Central memory CD8-positive, alpha-beta T cell (primary cell): ENCODE measurements at regions not wholly inside any gene's neighbourhood (a gene's known extent, or its start where the extent isn't known, plus 50 kb on each side); places are given as distances from the start of the nearest gene placed in this dataset.

Experiments
- ATAC-seq: fragments of 150-1000 bp; cut with Tn5 transposase; replicated peaks from 2 replicates; pipeline ENCODE4 v1.10.0; 2022; ENCODE audit warnings: mild to moderate bottlenecking, moderate FRiP score, moderate number of reproducible peaks; ENCODE audit not compliant: poor library complexity, severe bottlenecking; ENCODE audit errors: extremely low read depth
- DNase-seq, 2 donors: peaks; one replicate each; pipeline ENCODE4 v3.0.0; 2021; ENCODE audit warnings: low spot score in 2 of 2
- H3K27ac Mint-ChIP-seq: one replicate; pipeline ENCODE4 v1.8.0; 2022; ENCODE audit warnings: low read depth, mild to moderate bottlenecking, moderate library complexity, mixed read lengths
- H3K27me3 Mint-ChIP-seq: one replicate; pipeline ENCODE4 v1.8.0; 2022; ENCODE audit warnings: mixed read lengths
- H3K36me3 Mint-ChIP-seq: one replicate; pipeline ENCODE4 v1.8.0; 2022; ENCODE audit warnings: mild to moderate bottlenecking, moderate library complexity, mixed read lengths; ENCODE audit not compliant: insufficient read depth
- H3K4me1 Mint-ChIP-seq: one replicate; pipeline ENCODE4 v1.8.0; 2022; ENCODE audit warnings: mixed read lengths
- H3K4me3 Mint-ChIP-seq: one replicate; pipeline ENCODE4 v1.8.0; 2022; ENCODE audit warnings: mild to moderate bottlenecking, moderate library complexity, mixed read lengths
- H3K9me3 Mint-ChIP-seq: one replicate; pipeline ENCODE4 v1.8.0; 2022; ENCODE audit warnings: mixed read lengths

DNA sequence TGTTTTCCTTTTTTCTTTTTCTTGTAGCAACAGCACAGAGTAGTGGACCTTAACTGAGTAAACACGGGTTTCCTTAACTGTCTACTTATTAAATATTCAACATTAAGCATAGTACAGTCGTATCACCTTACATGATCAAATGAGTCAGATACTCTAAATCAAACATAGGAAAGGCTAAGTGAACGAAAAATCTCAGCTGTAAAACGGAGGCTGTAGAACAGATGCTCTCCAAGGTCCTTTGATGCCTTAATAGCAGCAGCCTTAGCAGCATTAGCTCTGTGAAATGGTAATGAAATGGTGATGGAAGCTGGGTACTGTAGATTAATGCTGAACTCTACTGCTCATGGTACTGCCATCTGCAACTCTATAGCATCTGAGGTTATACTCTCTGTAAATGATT is 1433.3 kb upstream of the C9orf72 start:
- DNase-seq = no peak
- Mint-ChIP-seq H3K27ac (no peak overlapping the region), H3K9me3 (peaks cover 17% of the 10 kb centered on the region)

DNA sequence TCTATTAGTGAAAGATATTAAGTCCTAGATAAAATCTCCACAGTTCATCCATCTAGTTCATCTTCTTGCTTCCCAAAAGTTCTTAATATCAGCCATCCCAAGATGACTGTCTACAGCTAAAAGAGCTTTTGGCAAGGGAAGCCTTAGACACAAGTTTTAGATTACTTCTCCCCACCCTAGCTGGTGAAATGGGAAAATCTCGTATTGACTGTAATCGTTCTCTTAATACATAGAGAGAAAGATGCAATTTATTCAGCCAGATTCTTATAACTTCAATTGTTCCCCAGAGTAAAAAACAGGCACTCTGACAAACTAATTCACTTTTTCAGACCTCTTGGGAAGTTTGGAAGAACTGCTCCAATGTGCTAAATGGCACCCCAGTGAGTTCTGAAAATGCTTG is 1439.6 kb upstream of the C9orf72 start:
- DNase-seq (no peak), ATAC-seq (no peak)
- Mint-ChIP-seq H3K9me3 (peaks cover 1% of the 10 kb centered on the region), H3K4me3 (no peak overlapping the region), H3K27me3 (no peaks in the 10 kb centered on the region), H3K27ac (no peak overlapping the region), H3K36me3 (no peaks in the 10 kb centered on the region), H3K4me1 (no peaks in the 10 kb centered on the region)

More for the DNA sequence above, 1433.3 kb upstream of the C9orf72 start:
- H3K36me3 Mint-ChIP-seq = no peaks in the 10 kb centered on the region
- no peak overlapping the region for H3K4me3 Mint-ChIP-seq
- no peak for ATAC-seq
- no peaks in the 10 kb centered on the region for H3K27me3 Mint-ChIP-seq
- no peaks in the 10 kb centered on the region for H3K4me1 Mint-ChIP-seq

DNA sequence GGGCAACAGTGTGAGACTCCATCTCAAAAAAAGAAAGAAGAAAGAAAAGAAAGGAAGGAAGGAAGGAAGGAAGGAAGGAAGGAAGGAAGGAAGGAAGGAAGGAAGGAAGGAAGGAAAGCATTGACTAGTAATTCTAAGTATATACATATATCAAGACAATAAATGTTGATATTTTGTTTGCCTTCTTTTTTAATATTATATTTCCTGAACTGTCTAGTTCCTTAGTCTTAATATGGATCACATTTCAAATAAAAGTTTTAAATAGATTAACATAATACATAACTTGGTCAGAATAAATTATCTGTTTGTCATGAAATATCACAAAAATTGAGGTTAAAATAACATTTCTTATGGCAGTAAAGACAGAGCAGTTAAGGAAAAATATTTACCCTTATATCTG is 1448.4 kb upstream of the C9orf72 start:
- Mint-ChIP-seq H3K4me3 (no peak overlapping the region), H3K27me3 (no peaks in the 10 kb centered on the region), H3K36me3 (no peaks in the 10 kb centered on the region), H3K27ac (no peak overlapping the region), H3K4me1 (no peaks in the 10 kb centered on the region), H3K9me3 (peaks cover 29% of the 10 kb centered on the region)
- no peak for ATAC-seq
- DNase-seq = no peak

DNA sequence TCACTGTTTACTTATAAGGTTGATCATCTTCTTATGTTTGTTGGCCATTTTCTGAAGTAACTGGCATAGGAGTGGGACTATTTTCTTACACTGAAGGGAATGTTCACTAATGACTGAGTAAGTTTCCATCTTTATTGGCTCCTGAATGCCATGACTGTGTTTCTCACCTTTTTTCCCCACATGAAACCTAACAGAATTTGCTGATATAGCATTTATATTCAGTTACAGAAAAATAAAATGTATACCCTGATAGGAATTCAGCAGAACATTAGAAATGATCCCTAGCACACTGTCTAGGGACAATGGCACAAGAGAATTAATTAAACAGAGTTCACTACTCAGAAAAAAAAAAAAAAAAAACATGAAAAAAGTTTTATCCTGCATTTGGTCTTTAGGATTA is 1465.1 kb upstream of the C9orf72 start:
- ATAC-seq = no peak
- peaks cover 1% of the 10 kb centered on the region for H3K36me3 Mint-ChIP-seq

DNA sequence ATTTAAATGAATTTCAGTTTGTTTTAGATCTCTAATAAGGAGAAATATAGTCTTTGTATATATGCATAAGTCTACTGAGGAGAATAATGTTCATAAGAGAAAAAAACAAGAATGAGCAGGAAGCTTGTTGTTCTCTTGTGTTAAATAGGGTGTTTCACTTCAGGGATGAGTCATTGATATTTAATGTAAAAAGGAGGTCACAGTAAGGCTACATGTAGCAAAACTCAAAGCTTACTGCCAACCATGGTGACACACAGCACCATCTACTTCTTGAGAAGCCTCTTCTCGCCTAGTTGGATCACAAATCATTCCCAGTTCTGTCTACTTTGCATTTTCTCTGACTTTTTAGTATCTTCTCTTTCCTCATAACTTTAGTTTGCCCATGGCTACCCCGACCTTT is 1466.0 kb upstream of the C9orf72 start:
- Mint-ChIP-seq H3K27ac (no peak overlapping the region), H3K4me1 (no peaks in the 10 kb centered on the region), H3K36me3 (peaks cover 1% of the 10 kb centered on the region), H3K27me3 (no peaks in the 10 kb centered on the region), H3K4me3 (no peak overlapping the region), H3K9me3 (peaks cover 6% of the 10 kb centered on the region)
- no peak for DNase-seq
- ATAC-seq = no peak

More for the DNA sequence above, 1465.1 kb upstream of the C9orf72 start:
- Mint-ChIP-seq H3K27ac (no peak overlapping the region), H3K4me1 (no peaks in the 10 kb centered on the region), H3K4me3 (no peak overlapping the region), H3K27me3 (no peaks in the 10 kb centered on the region), H3K9me3 (peaks cover 6% of the 10 kb centered on the region)
- DNase-seq = no peak

DNA sequence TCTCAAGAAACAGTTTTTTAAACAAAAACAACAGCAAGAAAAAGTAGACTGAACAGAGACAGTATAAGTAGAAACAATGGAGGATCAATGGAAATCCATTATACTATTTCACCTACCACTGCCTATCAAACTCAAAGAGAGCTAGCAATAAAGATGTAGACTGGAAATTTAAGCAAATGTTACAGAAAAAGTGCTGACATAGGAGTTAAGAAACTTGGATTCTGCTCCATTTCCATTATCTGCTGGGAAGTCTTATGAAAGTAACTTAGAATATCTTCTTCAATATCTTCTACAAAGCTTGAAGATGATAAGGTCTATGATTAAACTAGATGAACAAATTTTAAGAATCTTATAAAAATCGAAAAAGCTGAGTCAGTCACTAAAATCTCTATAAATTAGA is 1469.8 kb upstream of the C9orf72 start:
- Mint-ChIP-seq H3K4me3 (no peak overlapping the region), H3K9me3 (peaks cover 6% of the 10 kb centered on the region), H3K36me3 (peaks cover 1% of the 10 kb centered on the region), H3K27ac (no peak overlapping the region), H3K27me3 (no peaks in the 10 kb centered on the region), H3K4me1 (no peaks in the 10 kb centered on the region)
- no peak for DNase-seq
- ATAC-seq = no peak

DNA sequence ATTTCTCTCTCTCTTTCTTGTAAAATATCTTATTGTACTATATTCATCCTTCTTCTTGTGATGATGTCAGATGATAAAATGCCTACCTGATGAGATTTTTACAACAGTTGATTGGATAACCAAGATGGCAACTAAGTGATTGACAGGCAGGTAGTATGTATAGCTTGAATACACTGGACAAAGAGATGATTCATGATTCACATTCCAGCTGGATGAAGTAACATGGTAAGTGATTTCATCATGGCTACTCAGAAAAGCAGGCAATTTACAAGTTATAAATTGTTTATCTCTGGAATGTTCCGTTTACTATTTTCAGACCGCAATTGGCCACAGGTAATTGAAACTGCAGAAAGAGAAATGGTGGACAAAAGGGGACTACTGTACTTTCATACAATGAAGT is 1471.7 kb upstream of the C9orf72 start:
- H3K36me3 Mint-ChIP-seq = no peaks in the 10 kb centered on the region
- DNase-seq (no peak), ATAC-seq (no peak)

DNA sequence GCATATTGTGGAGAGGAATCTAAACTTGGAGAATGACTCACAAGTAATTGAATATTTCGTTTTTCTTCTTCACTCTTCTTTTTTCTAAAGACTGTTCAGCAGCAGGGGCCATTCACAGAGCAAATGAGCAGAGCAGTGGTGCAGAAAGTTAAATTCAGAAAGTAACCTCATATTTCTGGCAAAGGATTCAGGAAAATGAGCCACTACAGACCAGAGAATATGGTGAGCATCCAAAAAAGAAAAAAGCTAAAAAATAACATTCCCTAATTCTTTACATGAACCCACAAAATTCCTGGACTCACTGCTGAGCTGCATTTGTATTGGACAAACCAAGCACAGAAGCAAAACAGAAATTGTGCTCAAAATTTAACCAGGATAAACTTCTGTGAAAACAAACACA is 1486.8 kb upstream of the C9orf72 start:
- Mint-ChIP-seq H3K9me3 (peaks cover 21% of the 10 kb centered on the region), H3K4me1 (no peaks in the 10 kb centered on the region), H3K36me3 (no peaks in the 10 kb centered on the region), H3K4me3 (no peak overlapping the region), H3K27ac (no peak overlapping the region), H3K27me3 (no peaks in the 10 kb centered on the region)
- DNase-seq (no peak), ATAC-seq (no peak)

More for the DNA sequence above, 1471.7 kb upstream of the C9orf72 start:
- peaks cover 6% of the 10 kb centered on the region for H3K9me3 Mint-ChIP-seq
- H3K4me3 Mint-ChIP-seq = no peak overlapping the region
- no peak overlapping the region for H3K27ac Mint-ChIP-seq
- no peaks in the 10 kb centered on the region for H3K27me3 Mint-ChIP-seq
- H3K4me1 Mint-ChIP-seq = no peaks in the 10 kb centered on the region

DNA sequence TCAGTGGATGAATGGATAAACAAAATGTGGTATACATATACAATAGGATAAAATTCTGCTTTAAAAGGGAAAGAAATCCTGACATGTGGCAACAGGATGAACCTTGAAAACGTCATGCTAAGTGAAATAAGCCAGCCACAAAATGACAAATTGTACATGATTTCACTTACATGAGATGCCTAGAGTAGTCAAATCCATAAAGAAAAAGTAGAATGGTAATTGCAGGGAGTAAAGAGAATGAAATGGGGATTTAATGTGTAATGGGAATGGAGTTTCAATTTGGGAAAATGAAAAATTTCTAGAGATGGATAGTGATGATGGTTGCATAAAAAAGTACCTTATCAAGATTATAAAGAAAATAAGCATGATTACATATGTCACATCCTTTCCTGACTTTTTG is 1489.2 kb upstream of the C9orf72 start:
- ATAC-seq (no peak), DNase-seq (no peak)
- Mint-ChIP-seq H3K4me1 (no peaks in the 10 kb centered on the region), H3K9me3 (peaks cover 16% of the 10 kb centered on the region), H3K4me3 (no peak overlapping the region), H3K36me3 (no peaks in the 10 kb centered on the region), H3K27me3 (no peaks in the 10 kb centered on the region), H3K27ac (no peak overlapping the region)

DNA sequence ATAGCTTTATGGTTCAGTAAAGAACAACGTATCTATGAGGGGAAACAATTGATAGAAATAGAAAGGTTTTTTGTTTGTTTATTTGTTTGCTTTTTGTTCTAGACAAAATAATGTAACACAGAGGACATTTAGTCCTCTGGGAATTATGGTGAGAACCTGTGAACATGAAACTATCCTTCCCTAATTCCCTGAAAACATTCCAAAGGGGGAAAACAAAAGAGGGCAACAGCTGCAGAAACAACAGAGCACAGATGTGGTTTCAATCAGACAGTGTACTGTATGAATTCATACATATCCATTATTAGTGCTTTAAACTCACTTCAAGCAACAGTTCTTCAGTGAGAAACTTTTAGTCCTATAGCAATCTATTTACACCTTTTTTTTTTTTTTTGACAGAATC is 1489.8 kb upstream of the C9orf72 start:
- no peak for ATAC-seq
- no peak overlapping the region for H3K4me3 Mint-ChIP-seq
- H3K36me3 Mint-ChIP-seq = no peaks in the 10 kb centered on the region
- no peaks in the 10 kb centered on the region for H3K4me1 Mint-ChIP-seq
- peaks cover 10% of the 10 kb centered on the region for H3K9me3 Mint-ChIP-seq
- H3K27ac Mint-ChIP-seq = no peak overlapping the region
- no peak for DNase-seq
- no peaks in the 10 kb centered on the region for H3K27me3 Mint-ChIP-seq

DNA sequence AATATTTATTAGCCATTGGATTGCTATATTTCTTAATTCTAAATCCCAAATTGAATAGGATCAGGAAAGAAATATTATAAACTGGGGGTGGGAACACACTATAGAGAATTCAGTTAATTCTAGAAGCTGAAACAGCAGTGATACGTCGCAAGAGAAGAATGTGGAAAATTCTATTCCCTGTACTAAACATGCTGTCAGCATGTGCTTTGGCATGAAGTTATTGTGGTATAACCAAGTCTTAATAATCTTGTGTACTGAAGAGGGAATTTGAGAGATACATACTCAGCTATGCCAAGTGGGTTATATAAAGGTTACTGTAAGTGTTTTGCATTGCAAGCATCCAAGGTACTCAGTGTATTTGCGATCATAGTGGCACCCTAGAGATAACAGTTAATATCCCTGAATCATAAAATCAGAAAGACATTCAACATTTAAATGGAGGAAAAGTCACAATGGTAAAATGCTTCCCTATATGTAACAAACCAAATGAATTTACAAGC is 1492.9 kb upstream of the C9orf72 start:
- Mint-ChIP-seq H3K36me3 (no peaks in the 10 kb centered on the region), H3K4me1 (no peaks in the 10 kb centered on the region), H3K4me3 (no peak overlapping the region), H3K9me3 (peaks cover 11% of the 10 kb centered on the region), H3K27ac (no peak overlapping the region), H3K27me3 (no peaks in the 10 kb centered on the region)
- ATAC-seq (no peak), DNase-seq (no peak)

DNA sequence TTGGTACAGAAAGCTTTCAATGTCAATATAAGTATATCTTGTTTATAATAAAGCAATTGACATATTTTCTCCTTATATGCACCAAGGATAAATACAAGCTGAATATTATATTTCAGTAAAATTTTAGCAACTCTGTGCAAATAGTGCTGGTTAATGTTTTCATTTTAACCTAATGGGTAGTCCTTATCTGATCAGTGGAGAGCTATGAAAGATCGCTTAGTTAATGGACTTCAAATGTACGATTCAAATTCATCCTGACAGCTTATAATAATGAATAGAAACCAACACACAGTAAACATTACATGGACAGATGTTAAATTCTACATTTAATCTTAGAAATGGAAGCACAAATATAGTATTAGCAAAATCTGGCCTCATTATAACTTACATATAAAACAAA is 1495.2 kb upstream of the C9orf72 start:
- no peaks in the 10 kb centered on the region for H3K36me3 Mint-ChIP-seq
- no peak overlapping the region for H3K4me3 Mint-ChIP-seq
- no peak overlapping the region for H3K27ac Mint-ChIP-seq
- no peaks in the 10 kb centered on the region for H3K4me1 Mint-ChIP-seq
- H3K27me3 Mint-ChIP-seq = no peaks in the 10 kb centered on the region
- peaks cover 11% of the 10 kb centered on the region for H3K9me3 Mint-ChIP-seq
- no peak for ATAC-seq
- no peak for DNase-seq

DNA sequence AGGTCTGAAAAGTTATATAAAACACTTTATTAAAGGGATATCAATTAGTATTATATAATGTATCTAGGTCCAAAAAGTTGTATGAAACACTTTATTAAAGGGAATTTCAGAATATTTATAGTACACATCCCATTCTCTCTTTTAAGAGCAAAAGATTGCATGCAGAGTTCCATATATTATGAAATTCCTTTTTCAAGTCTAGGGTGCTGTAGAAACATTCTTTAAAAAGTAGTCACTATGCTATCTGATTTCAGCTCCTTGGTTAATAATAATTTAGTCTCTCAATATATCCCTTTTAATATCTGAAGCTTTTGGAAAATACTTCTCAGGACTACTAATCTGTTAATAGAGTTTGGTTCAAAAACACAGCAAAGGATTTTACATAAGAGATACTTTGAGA is 1496.1 kb upstream of the C9orf72 start:
- H3K9me3 Mint-ChIP-seq = peaks cover 11% of the 10 kb centered on the region

More for the DNA sequence above, 1496.1 kb upstream of the C9orf72 start:
- H3K4me1 Mint-ChIP-seq = no peaks in the 10 kb centered on the region
- no peaks in the 10 kb centered on the region for H3K36me3 Mint-ChIP-seq
- H3K27ac Mint-ChIP-seq = no peak overlapping the region
- DNase-seq (no peak), ATAC-seq (no peak)
- H3K4me3 Mint-ChIP-seq = no peak overlapping the region
- no peaks in the 10 kb centered on the region for H3K27me3 Mint-ChIP-seq
